ENCODE measurements at regions not wholly inside any gene's neighbourhood (a gene's known extent, or its start where the extent isn't known, plus 50 kb on each side); places are given as distances from the start of the nearest gene placed in this dataset.
"Not testable (repeated sequence)": the region's sequence is repeated elsewhere in the genome, so short reads cannot be mapped to it uniquely, and the experiment has no call there.

- no peak for TF ChIP-seq CTCF (conservative IDR thresholded peaks at IDR 0.05; ENCODE audit: control insufficient read depth, insufficient read depth, low read depth, low read length)
- no peak for DNase-seq (ENCODE audit: low read depth)
- no peak overlapping the region for H3K4me3 ChIP-seq (ENCODE audit: control insufficient read depth, low read depth, low read length)
Observed at GRCh38 chr12:58421990-58422389, 480.6 kb downstream of the ATP23 start.

DNA sequence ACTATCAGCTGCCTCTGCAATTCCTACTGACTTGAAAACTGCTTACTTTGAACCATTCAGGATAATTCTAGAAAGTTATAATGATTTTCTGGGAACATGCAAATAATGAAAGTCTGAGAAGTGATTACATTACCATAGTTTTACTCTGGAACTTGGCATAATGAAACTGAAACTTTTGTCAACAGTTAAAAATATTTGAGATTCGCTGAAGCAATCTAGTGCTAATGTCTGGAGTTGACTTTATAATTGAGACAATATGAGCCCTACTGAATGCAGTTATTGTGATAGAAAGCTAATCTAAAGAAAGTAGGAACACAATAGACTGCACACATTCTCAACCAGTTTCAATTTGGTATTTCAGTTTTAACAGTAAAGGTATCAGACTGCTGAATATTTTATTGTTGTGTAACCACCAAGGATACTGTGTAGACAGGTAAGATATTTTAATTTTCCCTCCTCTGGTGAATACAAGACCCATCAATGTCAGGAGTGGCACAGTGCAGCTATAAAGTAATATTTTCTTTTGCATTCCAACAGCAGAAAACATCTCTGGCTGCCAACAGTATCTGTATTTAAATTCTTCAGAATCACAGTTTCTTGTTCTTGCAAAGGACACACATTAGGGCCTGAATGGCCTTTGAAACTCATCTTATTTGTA, 483.5 kb downstream of the ATP23 start:
- TF ChIP-seq CTCF (conservative IDR thresholded peaks at IDR 0.05; ENCODE audit: control insufficient read depth, insufficient read depth, low read depth, low read length), result no peak
- no peak overlapping the region for H3K4me3 ChIP-seq (ENCODE audit: control insufficient read depth, low read depth, low read length)
- peak; percentile 20 for DNase-seq (ENCODE audit: low read depth)

GRCh38 chr12:58425481-58426392, 484.4 kb downstream of the ATP23 start:
- TF ChIP-seq CTCF (conservative IDR thresholded peaks at IDR 0.05; ENCODE audit: control insufficient read depth, insufficient read depth, low read depth, low read length), result no peak
- no peak overlapping the region for H3K4me3 ChIP-seq (ENCODE audit: control insufficient read depth, low read depth, low read length)
- DNase-seq (ENCODE audit: low read depth), result peak; percentile 97

GRCh38 chr12:58426437-58426836, 485.1 kb downstream of the ATP23 start:
- DNase-seq (ENCODE audit: low read depth); H3K4me3 ChIP-seq (ENCODE audit: control insufficient read depth, low read depth, low read length): not testable (repeated sequence)

GRCh38 chr12:58433959-58434358, 486.3 kb downstream of the LRIG3 start:
- no peak for TF ChIP-seq CTCF (conservative IDR thresholded peaks at IDR 0.05; ENCODE audit: control insufficient read depth, insufficient read depth, low read depth, low read length)
- DNase-seq (ENCODE audit: low read depth), result peak; percentile 86

DNA sequence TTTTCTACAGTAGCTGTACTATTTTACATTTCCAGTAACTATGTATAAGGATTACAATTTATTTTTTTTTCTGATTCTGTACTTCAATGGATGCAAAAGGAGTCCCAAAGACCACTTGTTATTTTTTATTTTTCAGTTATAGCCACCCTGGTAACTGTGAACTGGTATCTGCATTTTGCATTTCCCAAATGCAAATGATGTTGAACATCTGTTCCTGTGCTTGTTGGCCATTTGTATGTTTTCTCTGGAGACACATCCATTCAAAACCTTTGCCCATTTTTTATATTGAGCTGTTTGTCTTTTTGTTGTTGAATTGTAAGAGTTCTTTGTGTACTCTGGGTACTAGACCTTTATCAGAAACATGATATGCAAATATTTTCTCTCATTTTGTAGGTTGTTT, 485.6 kb downstream of the LRIG3 start:
- TF ChIP-seq CTCF (conservative IDR thresholded peaks at IDR 0.05; ENCODE audit: control insufficient read depth, insufficient read depth, low read depth, low read length), result no peak
- no peak overlapping the region for H3K4me3 ChIP-seq (ENCODE audit: control insufficient read depth, low read depth, low read length)
- no peak for DNase-seq (ENCODE audit: low read depth)

More at GRCh38 chr12:58433959-58434358, 486.3 kb downstream of the LRIG3 start:
- H3K4me3 ChIP-seq (ENCODE audit: control insufficient read depth, low read depth, low read length), result no peak overlapping the region

- TF ChIP-seq CTCF (conservative IDR thresholded peaks at IDR 0.05; ENCODE audit: control insufficient read depth, insufficient read depth, low read depth, low read length), result no peak
- H3K4me3 ChIP-seq (ENCODE audit: control insufficient read depth, low read depth, low read length), result no peak overlapping the region
- DNase-seq (ENCODE audit: low read depth), result no peak
Observed at GRCh38 chr12:58435647-58436046, 484.7 kb downstream of the LRIG3 start.

Data from fibroblast of mammary gland (primary cell).